ENCODE measurements at regions not wholly inside any gene's neighbourhood (a gene's known extent, or its start where the extent isn't known, plus 50 kb on each side); places are given as distances from the start of the nearest gene placed in this dataset.

DNA sequence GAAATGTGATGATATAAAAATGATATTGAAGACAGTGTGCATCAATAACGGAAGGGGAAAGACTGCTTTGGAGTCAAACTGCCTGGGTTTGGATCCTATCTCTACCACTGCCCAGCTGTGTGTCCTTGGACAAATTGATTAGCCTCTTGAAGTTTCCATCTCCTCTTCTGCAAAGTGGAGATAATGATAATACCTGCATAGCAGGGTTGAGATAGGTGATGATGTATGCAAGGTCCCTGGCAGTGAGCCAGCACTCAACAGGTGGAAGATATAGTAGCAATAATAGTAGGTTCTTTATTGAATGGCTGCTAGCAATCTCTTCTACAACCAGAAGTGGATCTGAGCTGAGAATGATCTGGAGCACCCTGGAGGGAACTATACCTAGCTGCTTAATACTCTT lies 166.7 kb downstream of the MIS18A start:
- Histone ChIP-seq H3K56ac (ENCODE audit: insufficient read length, low read depth, low read length) (no peak overlapping the region), H3K79me1 (ENCODE audit: insufficient read depth, low read depth, low read length, poor library complexity, severe bottlenecking) (no peaks in the 10 kb centered on the region), H2BK120ac (ENCODE audit: low read depth, low read length, poor library complexity, severe bottlenecking) (no peak overlapping the region), H3K9me3 (ENCODE audit: control insufficient read depth, low read depth, low read length) (no peaks in the 10 kb centered on the region), H3K79me2 (ENCODE audit: insufficient read depth, low read length) (no peaks in the 10 kb centered on the region), H2BK5ac (ENCODE audit: insufficient read length, low read length) (no peak overlapping the region), H3T11ph (ENCODE audit: low read length) (no peak overlapping the region), H4K8ac (replicated peaks; ENCODE audit: insufficient read length, low read depth, low read length) (no peak overlapping the region), H3K4ac (ENCODE audit: low read depth, low read length) (no peak overlapping the region), H3K23me2 (ENCODE audit: insufficient read length, low read depth, low read length, poor library complexity, severe bottlenecking) (no peaks in the 10 kb centered on the region), H2BK20ac (ENCODE audit: low read depth, low read length, poor library complexity, severe bottlenecking) (no peak overlapping the region), H3K23ac (ENCODE audit: insufficient read length, low read depth, low read length) (no peak overlapping the region), H3K9ac (ENCODE audit: extremely low read depth, insufficient read length, low read length) (no peak overlapping the region), H2AK5ac (ENCODE audit: insufficient read length, low read length) (no peak overlapping the region), H3K27ac (ENCODE audit: insufficient read length, low read depth, low read length) (no peak overlapping the region), H3K27me3 (ENCODE audit: insufficient read depth, low read length) (no peaks in the 10 kb centered on the region; the same call in 1 of the 2 replicates), H2BK15ac (ENCODE audit: low read depth, low read length) (no peak overlapping the region), H3K4me2 (ENCODE audit: insufficient read depth, insufficient read length, low read length) (no peak overlapping the region), H2BK12ac (ENCODE audit: insufficient read length, low read depth, low read length) (no peak overlapping the region), H4K91ac (ENCODE audit: insufficient read length, low read depth, low read length) (no peak overlapping the region), H3K18ac (ENCODE audit: insufficient read length, low read depth, low read length) (no peak overlapping the region), H4K5ac (ENCODE audit: insufficient read length, low read depth, low read length) (no peak overlapping the region), H3K4me1 (ENCODE audit: insufficient read depth, low read length) (no peaks in the 10 kb centered on the region), H2AFZ (ENCODE audit: low read length) (no peak overlapping the region), H3K14ac (ENCODE audit: insufficient read depth, low read length) (no peak overlapping the region), H4K20me1 (ENCODE audit: control insufficient read depth, insufficient read depth, insufficient read length) (no peaks in the 10 kb centered on the region)
- Mint-ChIP-seq H3K27ac (no peak overlapping the region), H3K9me3 (no peaks in the 10 kb centered on the region; a peak in 1 of 5 replicates), H3K27me3 (ENCODE audit: low read depth) (peaks cover 4% of the 10 kb centered on the region), H3K36me3 (ENCODE audit: insufficient read depth in 1 of 3, low read depth in 3 of 3) (no peaks in the 10 kb centered on the region), H3K4me1 (no peaks in the 10 kb centered on the region), H3K4me3 (no peak overlapping the region; a peak in 1 of 5 replicates)
- TF ChIP-seq, protein P1, sequence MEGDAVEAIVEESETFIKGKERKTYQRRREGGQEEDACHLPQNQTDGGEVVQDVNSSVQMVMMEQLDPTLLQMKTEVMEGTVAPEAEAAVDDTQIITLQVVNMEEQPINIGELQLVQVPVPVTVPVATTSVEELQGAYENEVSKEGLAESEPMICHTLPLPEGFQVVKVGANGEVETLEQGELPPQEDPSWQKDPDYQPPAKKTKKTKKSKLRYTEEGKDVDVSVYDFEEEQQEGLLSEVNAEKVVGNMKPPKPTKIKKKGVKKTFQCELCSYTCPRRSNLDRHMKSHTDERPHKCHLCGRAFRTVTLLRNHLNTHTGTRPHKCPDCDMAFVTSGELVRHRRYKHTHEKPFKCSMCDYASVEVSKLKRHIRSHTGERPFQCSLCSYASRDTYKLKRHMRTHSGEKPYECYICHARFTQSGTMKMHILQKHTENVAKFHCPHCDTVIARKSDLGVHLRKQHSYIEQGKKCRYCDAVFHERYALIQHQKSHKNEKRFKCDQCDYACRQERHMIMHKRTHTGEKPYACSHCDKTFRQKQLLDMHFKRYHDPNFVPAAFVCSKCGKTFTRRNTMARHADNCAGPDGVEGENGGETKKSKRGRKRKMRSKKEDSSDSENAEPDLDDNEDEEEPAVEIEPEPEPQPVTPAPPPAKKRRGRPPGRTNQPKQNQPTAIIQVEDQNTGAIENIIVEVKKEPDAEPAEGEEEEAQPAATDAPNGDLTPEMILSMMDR (conservative IDR thresholded peaks at IDR 0.05) = no peak
- DNase-seq = no peak
- no CpG with 5 or more reads among the region's 1 CpG for WGBS (ENCODE audit: extremely low coverage, insufficient read length, low lambda C conversion rate)
